HL-60 (cell line): ENCODE measurements at regions not wholly inside any gene's neighbourhood (a gene's known extent, or its start where the extent isn't known, plus 50 kb on each side); places are given as distances from the start of the nearest gene placed in this dataset.

ENCODE experiments used
- CTCF ChIP-seq: IDR thresholded peaks from one replicate; pipeline ENCODE4 v1.5.1; 2011; ENCODE audit warnings: low read length, control low read depth, inconsistent platforms; ENCODE audit not compliant: insufficient read depth
- POLR2AphosphoS5 ChIP-seq: IDR thresholded peaks from 2 replicates; pipeline ENCODE4 v1.6.1; 2012; ENCODE audit warnings: low read depth
- REST ChIP-seq: IDR thresholded peaks from 2 replicates; pipeline ENCODE4 v1.6.1; 2012; ENCODE audit warnings: low read depth; ENCODE audit not compliant: insufficient replicate concordance
- SPI1 ChIP-seq: IDR thresholded peaks from 2 replicates; pipeline ENCODE4 v1.6.1; 2012; ENCODE audit warnings: low read depth, mild to moderate bottlenecking, borderline replicate concordance

- TF ChIP-seq POLR2AphosphoS5 (no peak), CTCF (no peak), REST (no peak), SPI1 (no peak)
Measured at GRCh38 chr2:21486445-21486844, 362.7 kb downstream of the TDRD15 start.
